Activated CD4-positive, alpha-beta T cell treated with anti-CD3 and anti-CD28 coated beads, Interleukin-2, Interleukin-4, amounts not matched to agents 100 ng/mL and 50 ng/mL, durations not matched to agents 16 hours and 8 hours (primary cell): ENCODE measurements at regions not wholly inside any gene's neighbourhood (a gene's known extent, or its start where the extent isn't known, plus 50 kb on each side); places are given as distances from the start of the nearest gene placed in this dataset.

Experiments
- DNase-seq: peaks from one replicate; pipeline ENCODE4 v3.0.0-alpha.2; 2020; ENCODE audit warnings: low spot score

- DNase-seq: no peak
Observed at GRCh38 chr7:32428546-32428945, 61.6 kb downstream of the LSM5 start.

GRCh38 chr7:32427769-32428291 lies 62.4 kb downstream of the LSM5 start:
- DNase-seq: peak; percentile 69

GRCh38 chr7:32416846-32417245 lies 73.3 kb downstream of the LSM5 start:
- DNase-seq: no peak

GRCh38 chr7:32415936-32416335 lies 74.2 kb downstream of the LSM5 start:
- DNase-seq: no peak

- DNase-seq: no peak
Observed at GRCh38 chr7:32415519-32415918, 74.7 kb downstream of the LSM5 start.

- DNase-seq: no peak
Observed at GRCh38 chr7:32412471-32412870, 77.7 kb downstream of the LSM5 start.

GRCh38 chr7:32410545-32410944 lies 79.6 kb downstream of the LSM5 start:
- no peak for DNase-seq

- DNase-seq: no peak
Observed at GRCh38 chr7:32406386-32406785, 83.8 kb downstream of the LSM5 start.

- no peak for DNase-seq
Observed at GRCh38 chr7:32403463-32404229, 86.5 kb downstream of the LSM5 start.

GRCh38 chr7:32400676-32401075 lies 89.5 kb downstream of the LSM5 start:
- DNase-seq: no peak

- no peak for DNase-seq
Observed at GRCh38 chr7:32399311-32399710, 90.9 kb downstream of the LSM5 start.

- DNase-seq: no peak
Observed at GRCh38 chr7:32395168-32395567, 95.0 kb downstream of the LSM5 start.

GRCh38 chr7:32393861-32394260 lies 96.3 kb downstream of the LSM5 start:
- DNase-seq: no peak

- DNase-seq: no peak
Observed at GRCh38 chr7:32390210-32390609, 100.0 kb downstream of the LSM5 start.

GRCh38 chr7:32385316-32385956 lies 104.7 kb downstream of the LSM5 start:
- DNase-seq: no peak

GRCh38 chr7:32381024-32381601 lies 109.1 kb downstream of the LSM5 start:
- DNase-seq: no peak

GRCh38 chr7:32379510-32380112 lies 110.6 kb downstream of the LSM5 start:
- DNase-seq: no peak

GRCh38 chr7:32378988-32379387 lies 111.2 kb downstream of the LSM5 start:
- no peak for DNase-seq

GRCh38 chr7:32364581-32364980 lies 125.6 kb downstream of the LSM5 start:
- DNase-seq: no peak

GRCh38 chr7:32360127-32360526 lies 130.1 kb downstream of the LSM5 start:
- no peak for DNase-seq

- no peak for DNase-seq
Observed at GRCh38 chr7:32357535-32358277, 132.5 kb downstream of the LSM5 start.

- DNase-seq: peak; percentile 9
Observed at GRCh38 chr7:32347244-32347828, 142.8 kb downstream of the LSM5 start.
